ENCODE measurements at regions not wholly inside any gene's neighbourhood (a gene's known extent, or its start where the extent isn't known, plus 50 kb on each side); places are given as distances from the start of the nearest gene placed in this dataset.

GRCh38 chr12:61553091-61553490, 707.1 kb upstream of the USP15 start:
- TF ChIP-seq CTCF (IDR thresholded peaks at IDR 0.05; ENCODE audit: borderline replicate concordance, control extremely low read depth, extremely low read depth, insufficient read depth, missing control alignments), result no peak
- in situ Hi-C loops (cut with MboI; ENCODE audit: low sequenced_read_pairs, unreplicated experiment), result no loop called here
- no peak for DNase-seq (ENCODE audit: low spot score)

DNA sequence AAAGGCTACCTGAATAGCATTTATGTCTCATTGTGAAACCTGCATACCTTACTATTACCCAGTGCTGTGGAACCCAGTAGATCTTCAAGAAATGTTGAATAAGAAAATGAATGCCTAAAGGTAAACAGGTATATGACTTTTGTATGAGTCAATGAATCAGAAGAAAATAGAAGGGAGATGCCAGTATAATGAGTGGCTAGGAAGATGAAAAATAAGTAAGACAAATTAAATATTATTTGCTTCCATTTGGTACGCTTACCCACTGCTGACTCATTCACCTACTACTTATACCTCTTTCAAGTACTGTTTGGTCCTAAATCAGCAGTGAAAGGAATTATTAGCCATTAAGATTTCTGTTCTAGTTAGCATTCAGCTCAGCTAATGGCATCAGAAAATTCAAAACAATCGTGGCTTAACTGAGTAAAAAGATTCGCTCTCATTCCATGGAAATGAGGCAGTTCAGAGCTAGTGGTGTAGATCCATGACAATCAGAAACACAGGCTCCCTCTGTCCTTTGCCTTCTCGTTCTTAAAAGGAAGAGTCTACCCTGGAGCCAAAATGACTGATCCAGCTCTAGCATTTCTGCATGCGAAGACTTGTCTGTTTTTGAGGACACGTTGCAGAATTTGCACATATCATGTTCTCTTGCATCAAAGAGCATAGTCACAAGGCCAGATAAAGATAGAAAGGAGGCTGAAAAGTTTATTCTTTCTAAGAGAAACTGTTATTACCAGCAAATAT, 705.8 kb upstream of the USP15 start:
- in situ Hi-C loops (cut with MboI; ENCODE audit: low sequenced_read_pairs, unreplicated experiment), result no loop called here
- TF ChIP-seq CTCF (IDR thresholded peaks at IDR 0.05; ENCODE audit: borderline replicate concordance, control extremely low read depth, extremely low read depth, insufficient read depth, missing control alignments), result no peak
- DNase-seq (ENCODE audit: low spot score), result no peak

GRCh38 chr12:61563665-61564450, 696.3 kb upstream of the USP15 start:
- in situ Hi-C loops (cut with MboI; ENCODE audit: low sequenced_read_pairs, unreplicated experiment), result no loop called here
- DNase-seq (ENCODE audit: low spot score), result no peak
- TF ChIP-seq CTCF (IDR thresholded peaks at IDR 0.05; ENCODE audit: borderline replicate concordance, control extremely low read depth, extremely low read depth, insufficient read depth, missing control alignments), result no peak

DNA sequence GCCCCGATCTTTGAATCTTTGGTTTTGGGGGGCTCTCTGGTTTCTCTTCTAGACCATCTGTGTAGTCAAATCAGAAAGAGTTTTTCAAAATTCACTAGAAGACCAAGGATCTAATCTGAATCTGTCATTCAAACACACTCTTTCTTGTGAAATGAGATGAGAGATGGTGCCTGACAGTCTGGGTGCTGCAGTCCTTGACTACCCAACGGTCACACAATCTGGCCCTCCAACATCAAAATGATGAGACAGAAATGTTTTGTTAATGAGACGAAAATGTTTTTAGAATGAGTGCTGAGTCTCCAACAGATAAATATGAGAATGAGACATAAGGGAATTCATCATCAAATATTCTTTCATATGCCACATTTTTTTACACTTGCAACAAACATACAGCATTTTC, 695.7 kb upstream of the USP15 start:
- no peak for DNase-seq (ENCODE audit: low spot score)
- TF ChIP-seq CTCF (IDR thresholded peaks at IDR 0.05; ENCODE audit: borderline replicate concordance, control extremely low read depth, extremely low read depth, insufficient read depth, missing control alignments), result no peak
- in situ Hi-C loops (cut with MboI; ENCODE audit: low sequenced_read_pairs, unreplicated experiment), result no loop called here

- no peak for TF ChIP-seq CTCF (IDR thresholded peaks at IDR 0.05; ENCODE audit: borderline replicate concordance, control extremely low read depth, extremely low read depth, insufficient read depth, missing control alignments)
- in situ Hi-C loops (cut with MboI; ENCODE audit: low sequenced_read_pairs, unreplicated experiment), result no loop called here
- DNase-seq (ENCODE audit: low spot score), result no peak
Measured at GRCh38 chr12:61566183-61566582, 694.0 kb upstream of the USP15 start.

DNA sequence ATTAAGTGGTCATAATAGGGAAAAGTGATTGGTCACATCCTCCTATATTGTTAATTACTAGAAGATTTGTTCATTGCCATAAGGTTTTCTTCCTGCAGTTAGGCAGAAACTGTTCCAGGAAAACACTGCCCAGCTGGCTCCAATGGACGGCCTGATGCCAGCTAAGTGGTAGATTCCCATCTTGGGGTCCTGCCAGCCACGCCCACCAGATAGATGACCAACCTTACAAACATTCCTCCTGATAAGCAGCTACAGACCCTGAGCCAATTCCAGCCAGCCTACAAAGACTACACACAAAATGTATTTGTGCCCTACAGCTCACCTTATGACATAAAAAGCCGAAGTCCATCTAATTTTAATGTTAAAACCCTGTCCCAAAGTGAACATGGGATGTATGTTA, 685.9 kb upstream of the USP15 start:
- DNase-seq (ENCODE audit: low spot score), result no peak
- no peak for TF ChIP-seq CTCF (IDR thresholded peaks at IDR 0.05; ENCODE audit: borderline replicate concordance, control extremely low read depth, extremely low read depth, insufficient read depth, missing control alignments)
- in situ Hi-C loops (cut with MboI; ENCODE audit: low sequenced_read_pairs, unreplicated experiment), result no loop called here

Measured in GM13976 (cell line).